ENCODE measurements at regions not wholly inside any gene's neighbourhood (a gene's known extent, or its start where the extent isn't known, plus 50 kb on each side); places are given as distances from the start of the nearest gene placed in this dataset.

GRCh38 chr7:50164559-50165170, 71.6 kb upstream of the ZPBP start:
- DNase-seq, result peak; percentile 69

DNA sequence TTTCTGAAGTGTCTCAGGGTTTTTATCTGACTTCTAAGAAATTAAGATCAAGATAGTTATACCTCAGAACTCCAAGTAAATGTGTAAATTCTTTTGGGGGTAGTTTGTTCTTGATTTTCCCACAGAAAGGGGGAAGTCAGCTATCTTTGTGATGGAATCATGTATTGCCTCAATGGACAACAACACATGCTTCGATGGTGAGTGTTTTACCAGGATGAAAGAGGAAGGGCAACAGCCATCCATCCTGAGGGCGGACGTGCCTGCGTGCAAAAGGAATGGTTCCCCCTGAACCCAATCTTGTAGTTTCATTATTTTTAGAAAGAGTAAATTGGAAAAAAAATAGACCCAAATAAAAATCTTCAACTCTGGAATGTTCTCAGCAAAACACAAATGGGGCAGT, 67.2 kb upstream of the ZPBP start:
- DNase-seq, result no peak

DNA sequence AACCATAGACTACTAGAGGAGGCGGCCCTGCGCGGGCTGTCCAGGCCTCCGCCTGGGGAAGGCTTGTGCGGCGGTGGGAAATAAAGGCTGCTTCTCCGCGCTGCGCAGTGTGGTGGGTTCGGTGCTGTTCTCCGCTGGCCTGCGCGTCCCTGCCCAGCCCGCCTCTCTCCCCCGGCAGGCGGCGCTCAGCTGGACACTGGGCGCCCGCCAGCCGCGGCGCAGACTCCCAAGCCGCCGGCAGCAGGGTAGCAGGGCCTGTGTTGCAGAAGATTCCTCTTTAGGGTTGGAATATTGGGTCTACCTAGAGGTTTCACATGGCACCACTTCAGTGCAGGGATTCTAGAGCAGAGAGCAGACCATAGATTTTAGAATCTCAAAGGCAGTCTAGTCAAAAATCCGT, 66.1 kb upstream of the ZPBP start:
- no peak for DNase-seq

- no peak for DNase-seq
Observed at GRCh38 chr7:50156706-50157105, 63.7 kb upstream of the ZPBP start.

DNA sequence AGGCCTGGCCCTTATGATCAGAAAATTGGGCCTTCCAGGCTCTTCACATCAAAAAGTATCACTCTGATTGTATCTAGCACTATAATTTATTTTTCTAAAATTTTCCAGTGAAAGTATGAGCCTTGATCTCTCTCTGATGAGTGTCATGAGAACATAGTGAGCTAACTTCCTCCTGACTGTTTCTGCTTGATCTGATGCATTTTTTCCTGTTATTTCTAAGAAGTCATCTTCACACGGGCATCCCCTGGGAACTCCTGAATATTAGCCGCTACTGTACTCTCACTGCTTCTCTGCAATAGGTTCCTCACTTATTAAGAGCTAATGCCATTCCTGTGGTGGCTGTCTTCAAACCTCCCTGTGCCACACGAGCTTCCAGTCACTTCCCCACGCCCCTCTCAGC, 63.1 kb upstream of the ZPBP start:
- no peak for DNase-seq

- DNase-seq, result no peak
Observed at GRCh38 chr7:50155755-50156154, 62.7 kb upstream of the ZPBP start.

DNA sequence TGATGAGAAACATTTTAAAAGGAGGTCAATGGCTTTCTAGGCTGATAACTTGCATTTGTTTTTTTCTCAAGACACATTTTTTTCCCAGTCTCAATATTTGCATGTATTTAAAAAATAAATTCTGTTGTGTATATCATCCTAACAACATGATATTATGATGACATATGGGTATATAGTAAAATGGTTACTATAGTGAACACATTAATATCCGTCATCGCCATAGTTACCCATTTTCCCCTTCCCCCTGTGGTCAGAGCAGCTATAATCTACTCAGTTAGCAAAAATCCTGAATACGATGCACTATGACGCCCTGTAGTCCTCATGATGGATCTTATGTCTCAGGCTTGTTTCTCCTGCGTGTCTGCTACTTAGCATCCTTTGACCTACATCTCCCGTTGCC, 60.9 kb upstream of the ZPBP start:
- no peak for DNase-seq

DNA sequence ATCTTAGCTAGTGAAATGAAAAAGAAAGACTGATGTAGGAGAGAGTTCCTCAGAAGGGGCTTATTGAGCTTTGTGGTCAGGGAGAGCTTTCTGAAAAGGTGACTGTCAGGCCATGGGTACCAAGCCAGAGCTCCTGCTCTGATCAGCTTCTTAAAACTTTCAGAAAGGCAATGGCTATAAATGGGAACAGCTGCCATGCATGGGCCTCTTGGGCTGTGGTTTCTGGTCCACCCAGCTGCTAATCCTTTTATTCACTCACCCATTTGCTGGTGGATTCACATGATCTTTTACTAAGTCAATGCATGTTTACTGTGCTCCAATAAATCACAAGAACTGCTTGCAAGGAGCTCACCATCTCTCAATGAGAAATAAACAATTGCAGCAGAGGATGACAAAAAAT, 60.1 kb upstream of the ZPBP start:
- DNase-seq, result no peak

- DNase-seq, result no peak
Observed at GRCh38 chr7:50152486-50152885, 59.4 kb upstream of the ZPBP start.

DNA sequence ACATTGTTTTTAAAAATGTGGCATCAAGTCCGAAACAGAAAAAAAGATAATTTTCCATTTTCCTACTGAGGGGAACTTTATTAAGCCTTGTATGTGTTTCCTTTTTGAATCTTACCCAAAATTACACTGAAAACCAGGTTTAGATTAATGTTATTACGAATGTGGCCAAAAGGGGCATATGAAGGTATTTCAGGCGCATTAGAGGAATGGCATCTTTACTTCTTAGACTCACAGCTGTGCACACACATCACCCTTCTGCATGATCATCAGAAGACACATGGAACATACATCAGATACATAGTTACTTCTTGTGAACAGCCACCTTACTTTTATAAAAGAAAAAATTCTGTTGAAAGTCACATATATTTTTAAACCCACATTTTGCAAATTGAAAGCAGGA, 58.6 kb upstream of the ZPBP start:
- DNase-seq, result no peak

GRCh38 chr7:50151001-50151400, 58.0 kb upstream of the ZPBP start:
- DNase-seq, result no peak

GRCh38 chr7:50149369-50149768, 56.3 kb upstream of the ZPBP start:
- DNase-seq, result peak; percentile 70

- DNase-seq, result peak; percentile 71
Observed at GRCh38 chr7:50147951-50148808, 55.1 kb upstream of the ZPBP start.

DNA sequence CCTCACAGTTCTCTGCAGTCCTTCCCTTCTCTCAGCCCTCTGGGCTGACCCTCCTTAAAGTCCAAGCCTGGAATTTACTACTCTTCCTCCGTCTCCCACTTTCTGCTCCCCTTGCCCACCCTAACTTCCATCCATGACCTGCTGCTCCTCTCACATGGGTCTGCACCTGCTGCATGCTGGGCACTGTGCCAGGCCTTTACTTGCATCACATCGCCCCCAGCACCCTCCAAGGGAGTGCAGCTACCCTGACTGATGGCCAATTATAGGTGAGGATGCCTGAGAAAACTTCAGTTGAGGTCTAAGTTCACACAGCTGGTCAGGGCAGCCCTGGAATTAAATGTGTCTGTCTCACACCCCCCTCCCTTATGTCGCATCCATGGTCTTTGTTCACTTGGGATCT, 53.6 kb upstream of the ZPBP start:
- DNase-seq, result no peak

GRCh38 chr7:50145801-50146338, 52.8 kb upstream of the ZPBP start:
- no peak for DNase-seq

- no peak for DNase-seq
Observed at GRCh38 chr7:50145226-50145625, 52.2 kb upstream of the ZPBP start.

Data from CD4-positive, alpha-beta T cell treated with Interleukin-4 for 4 hours (primary cell).